SK-N-SH (cell line): ENCODE measurements at regions not wholly inside any gene's neighbourhood (a gene's known extent, or its start where the extent isn't known, plus 50 kb on each side); places are given as distances from the start of the nearest gene placed in this dataset.
"Not testable (repeated sequence)": the region's sequence is repeated elsewhere in the genome, so short reads cannot be mapped to it uniquely, and the experiment has no call there.

Experiments used
- CTCF ChIA-PET: fragments of 300-600, 350-600 bp; formaldehyde crosslinking; extraction: SDS; loops from one replicate; lab custom pipeline; 2021; lab: Yijun Ruan, JAX
- POLR2A ChIA-PET: fragments of 350-600 bp; sonication (Branson Sonifier 250); formaldehyde crosslinking; extraction: SDS; loops from one replicate; lab custom pipeline; 2020; ENCODE audit warnings: antibody characterized with exemption, inconsistent platforms; lab: Yijun Ruan, JAX
- DNase-seq: peaks from one replicate; pipeline ENCODE4 v3.0.0; 2012
- H2AFZ ChIP-seq: fragments of 200-600 bp; sonication (generic); 2 replicates; pipeline ENCODE4 v1.8.1; 2016; ENCODE audit warnings: antibody characterized with exemption, mild to moderate bottlenecking, low read depth
- H3F3A ChIP-seq: fragments of 200-600 bp; sonication (generic); replicated peaks from 2 replicates; pipeline ENCODE3; 2016; ENCODE audit warnings: antibody characterized with exemption, mild to moderate bottlenecking; ENCODE audit not compliant: insufficient read depth
- H3K27ac ChIP-seq, 2 experiments: fragments of 200-500 bp in 1 of 2; fragments of 200-600 bp in 1 of 2; sonication (Bioruptor generic) in 1 of 2; sonication (generic), shearing (Covaris generic) in 1 of 2; 2 replicates each; pipeline versions ENCODE4 v1.5.1 to v1.6.1; 2014 to 2016; ENCODE audit warnings: low read depth in 2 of 2, inconsistent platforms in 1 of 2, low read length in 1 of 2, mild to moderate bottlenecking in 1 of 2, mixed read lengths in 1 of 2
- H3K27me3 ChIP-seq: fragments of 200-600 bp; sonication (generic), shearing (Covaris generic); 2 replicates; pipeline ENCODE4 v1.6.1; 2016; ENCODE audit warnings: mixed run types; ENCODE audit not compliant: insufficient read depth
- H3K36me3 ChIP-seq, 2 experiments: fragments of 200-500 bp in 1 of 2; fragments of 200-600 bp in 1 of 2; sonication (Bioruptor generic) in 1 of 2; sonication (generic) in 1 of 2; replicated peaks in 1 of 2; 2 replicates each; pipeline versions ENCODE3 to v1.5.1; 2014 to 2016; ENCODE audit warnings: low read length in 1 of 2, mild to moderate bottlenecking in 1 of 2; ENCODE audit not compliant: insufficient read depth in 2 of 2, control insufficient read depth in 1 of 2
- H3K4me1 ChIP-seq, 2 experiments: fragments of 200-500 bp in 1 of 2; fragments of 200-600 bp in 1 of 2; sonication (Bioruptor generic) in 1 of 2; sonication (generic), shearing (Covaris generic) in 1 of 2; 2 replicates each; pipeline versions ENCODE4 v1.5.1 to v1.6.1; 2014 to 2016; ENCODE audit warnings: low read depth in 1 of 2, low read length in 1 of 2, mixed run types in 1 of 2; ENCODE audit not compliant: insufficient read depth in 2 of 2, control insufficient read depth in 1 of 2
- H3K4me2 ChIP-seq: fragments of 200-600 bp; sonication (generic), shearing (Covaris generic); 2 replicates; pipeline ENCODE4 v1.6.1; 2017; ENCODE audit warnings: mixed run types
- H3K4me3 ChIP-seq, 2 experiments: fragments of 200-500 bp in 1 of 2; fragments of 200-600 bp in 1 of 2; sonication (Bioruptor generic) in 1 of 2; sonication (generic), shearing (Covaris generic) in 1 of 2; 2 replicates each; pipeline versions ENCODE4 v1.5.1 to v1.8.1; 2014 to 2016; ENCODE audit warnings: low read depth in 2 of 2, inconsistent platforms in 1 of 2, low read length in 1 of 2, mild to moderate bottlenecking in 1 of 2, mixed read lengths in 1 of 2, moderate library complexity in 1 of 2
- H3K79me2 ChIP-seq: fragments of 200-600 bp; sonication (generic); 2 replicates; pipeline ENCODE4 v1.8.1; 2017; ENCODE audit warnings: mild to moderate bottlenecking; ENCODE audit not compliant: insufficient read depth
- H3K9ac ChIP-seq: fragments of 200-600 bp; sonication (generic); 2 replicates; pipeline ENCODE4 v1.6.1; 2017; ENCODE audit warnings: mixed run types
- H3K9me2 ChIP-seq: fragments of 200-600 bp; sonication (generic); 2 replicates; pipeline ENCODE4 v1.6.1; 2017; ENCODE audit warnings: mixed run types
- H3K9me3 ChIP-seq: fragments of 200-600 bp; sonication (generic); 2 replicates; pipeline ENCODE4 v1.6.1; 2017; ENCODE audit warnings: mixed run types, mild to moderate bottlenecking, moderate library complexity
- H4K20me1 ChIP-seq: fragments of 200-600 bp; sonication (generic); 2 replicates; pipeline ENCODE4 v1.6.1; 2017; ENCODE audit warnings: mild to moderate bottlenecking, mixed run types; ENCODE audit not compliant: insufficient read depth
- ELF1 ChIP-seq: IDR thresholded peaks from 2 replicates; pipeline ENCODE4 v1.4.0; 2012
- EP300 ChIP-seq, 2 experiments: IDR thresholded peaks; 2 replicates each; pipeline versions ENCODE4 v1.4.0 to v1.6.1; 2012; ENCODE audit warnings: borderline replicate concordance in 1 of 2, low read depth in 1 of 2, low read length in 1 of 2
- FOXJ3 ChIP-seq: sonication (generic); formaldehyde crosslinking; IDR thresholded peaks from 2 replicates; pipeline ENCODE4 v1.5.1; 2020; ENCODE audit warnings: mild to moderate bottlenecking, missing genetic modification reagents
- FOXM1 ChIP-seq: IDR thresholded peaks from 2 replicates; pipeline ENCODE4 v1.4.0; 2012; ENCODE audit warnings: low read depth, mild to moderate bottlenecking
- GABPA ChIP-seq: IDR thresholded peaks from 2 replicates; pipeline ENCODE4 v1.4.0; 2012; ENCODE audit warnings: low read depth, mild to moderate bottlenecking
- MXI1 ChIP-seq: IDR thresholded peaks from 2 replicates; pipeline ENCODE4 v1.6.1; 2012; ENCODE audit warnings: mild to moderate bottlenecking, low read depth, low read length, improper control_type of control experiment
- NFIC ChIP-seq: IDR thresholded peaks from 2 replicates; pipeline ENCODE4 v1.4.0; 2012; ENCODE audit warnings: borderline replicate concordance
- PBX3 ChIP-seq: IDR thresholded peaks from 2 replicates; pipeline ENCODE4; 2012
- POLR2AphosphoS5 ChIP-seq: IDR thresholded peaks from 2 replicates; pipeline ENCODE4 v1.6.1; 2012; ENCODE audit warnings: low read depth, low read length
- RAD21 ChIP-seq: IDR thresholded peaks from 2 replicates; pipeline ENCODE4 v1.6.1; 2012; ENCODE audit warnings: mild to moderate bottlenecking, low read length
- RCOR1 ChIP-seq: fragments of 150-350 bp; IDR thresholded peaks from 2 replicates; pipeline ENCODE4 v1.6.1; 2017; ENCODE audit warnings: antibody characterized with exemption, low read length
- SIN3A ChIP-seq: IDR thresholded peaks from 2 replicates; pipeline ENCODE4 v1.6.1; 2012; ENCODE audit warnings: low read depth, mild to moderate bottlenecking, low read length, moderate library complexity, borderline replicate concordance
- TEAD4 ChIP-seq: IDR thresholded peaks from 2 replicates; pipeline ENCODE4 v1.4.0; 2012; ENCODE audit warnings: mild to moderate bottlenecking, borderline replicate concordance; ENCODE audit not compliant: insufficient read depth
- WGBS: methylation state at CpG from one replicate; pipeline ENCODE4 v1.1.6; 2017; ENCODE audit warnings: low lambda C conversion rate; 5-methylcytosine and 5-hydroxymethylcytosine counted together
- TF ChIP-seq, protein P1 (sequence below): fragments of 150-350 bp; IDR thresholded peaks from 2 replicates; pipeline ENCODE4 v1.6.1; 2017; ENCODE audit warnings: antibody characterized with exemption, low read length, low read depth, borderline replicate concordance
- TF ChIP-seq, protein P2 (sequence below): fragments of 200-600 bp; sonication (generic); IDR thresholded peaks from 2 replicates; pipeline ENCODE4 v1.6.1; 2017; ENCODE audit warnings: antibody characterized with exemption, mild to moderate bottlenecking, moderate library complexity

- DNase-seq, H3K4me3 ChIP-seq, H3K27me3 ChIP-seq, H3K9ac ChIP-seq, H4K20me1 ChIP-seq, H3F3A ChIP-seq, CTCF ChIA-PET, H3K9me2 ChIP-seq, H3K36me3 ChIP-seq, H3K79me2 ChIP-seq, H2AFZ ChIP-seq, H3K4me1 ChIP-seq, POLR2A ChIA-PET, H3K9me3 ChIP-seq, H3K27ac ChIP-seq, H3K4me2 ChIP-seq: not testable (repeated sequence)
- 58% methylated on average over 7 of the region's 10 CpGs for WGBS
Measured at GRCh38 chr4:72929596-72930274, 139.8 kb downstream of the COX18 start.

DNA sequence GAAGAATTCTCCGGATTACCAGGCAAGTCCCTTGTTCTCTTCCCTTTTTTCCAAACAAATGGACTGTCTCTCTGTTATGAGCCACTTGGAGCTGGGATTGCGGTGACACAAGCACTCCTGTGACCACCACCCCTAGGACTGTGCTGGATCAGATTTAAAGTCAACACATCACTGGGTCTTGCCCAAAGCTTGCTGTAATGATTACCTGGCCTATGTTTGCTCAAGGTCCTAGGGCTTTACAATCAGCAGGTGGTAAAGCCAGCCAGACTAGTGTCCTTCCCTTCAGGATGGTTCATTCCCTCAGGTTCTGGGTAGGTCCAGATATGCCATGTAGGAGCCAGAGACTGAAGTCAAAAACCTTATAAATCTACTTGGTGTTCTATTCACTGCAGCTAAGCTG is 144.7 kb downstream of the COX18 start:
- no peaks in the 10 kb centered on the region for H3F3A ChIP-seq
- H3K27ac ChIP-seq = no peak overlapping the region
- H3K4me3 ChIP-seq = no peak overlapping the region
- DNase-seq = no peak
- CTCF ChIA-PET = interaction anchor here (1.1 kb wide), 1 partner anchor 11 kb away, joined by 3 read pairs; no protein-coding TSS in a partner anchor
- peaks cover 3% of the 10 kb centered on the region; the same call in 1 of the 2 replicates for H3K9me2 ChIP-seq
- no peak overlapping the region for H3K9ac ChIP-seq
- H3K27me3 ChIP-seq = no peaks in the 10 kb centered on the region
- no peaks in the 10 kb centered on the region for H3K4me1 ChIP-seq
- H4K20me1 ChIP-seq = no peaks in the 10 kb centered on the region
- 10% methylated on average over 2 of the region's 2 CpGs for WGBS
- H3K9me3 ChIP-seq = no peaks in the 10 kb centered on the region
- H3K4me2 ChIP-seq = no peak overlapping the region
- H2AFZ ChIP-seq = no peak overlapping the region
- H3K79me2 ChIP-seq = no peaks in the 10 kb centered on the region
- H3K36me3 ChIP-seq = no peaks in the 10 kb centered on the region
- TF ChIP-seq TEAD4 = no peak
- no peak for TF ChIP-seq SIN3A
- TF ChIP-seq, all 33 proteins: peak for 0
- POLR2A ChIA-PET = no interaction called here

DNA sequence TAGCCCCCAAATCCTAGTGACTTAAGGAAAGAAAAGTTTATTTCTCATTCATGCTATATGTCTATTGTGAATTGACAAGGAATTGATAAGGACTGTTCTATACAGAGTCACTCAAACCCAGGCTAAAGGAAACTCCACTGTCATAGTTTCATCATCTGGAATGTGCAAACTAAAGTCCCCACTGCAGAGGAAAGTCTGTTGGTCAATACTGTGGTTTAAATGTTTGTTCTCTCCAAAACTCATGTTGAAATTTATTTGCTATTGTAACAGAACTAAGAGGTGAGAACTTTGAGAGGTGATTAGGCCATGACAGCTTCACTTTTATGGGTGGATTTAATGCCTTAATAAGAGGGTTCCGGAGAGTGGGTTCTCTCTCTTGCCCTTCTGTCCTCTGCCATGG is 149.6 kb downstream of the COX18 start:
- Histone ChIP-seq H3K36me3 (no peaks in the 10 kb centered on the region), H3K27me3 (no peaks in the 10 kb centered on the region), H3K79me2 (no peaks in the 10 kb centered on the region), H4K20me1 (no peaks in the 10 kb centered on the region), H3F3A (no peaks in the 10 kb centered on the region), H2AFZ (0 out of 2 replicates have a peak overlapping the region, but pooled peaks have one; percentile 5), H3K4me2 (no peak overlapping the region), H3K9ac (no peak overlapping the region), H3K27ac (no peak overlapping the region), H3K4me3 (no peak overlapping the region), H3K4me1 (no peaks in the 10 kb centered on the region), H3K9me3 (no peaks in the 10 kb centered on the region), H3K9me2 (peaks cover 3% of the 10 kb centered on the region; the same call in 1 of the 2 replicates)
- ChIA-PET POLR2A (no interaction called here), CTCF (no interaction called here)
- DNase-seq = no peak
- no peak for TF ChIP-seq EP300 (IDR thresholded peaks at IDR 0.05; ENCODE audit: borderline replicate concordance in 1 of 2, low read depth in 1 of 2, low read length in 1 of 2)
- no peak for TF ChIP-seq RCOR1
- no peak for TF ChIP-seq NFIC
- TF ChIP-seq, protein P1, sequence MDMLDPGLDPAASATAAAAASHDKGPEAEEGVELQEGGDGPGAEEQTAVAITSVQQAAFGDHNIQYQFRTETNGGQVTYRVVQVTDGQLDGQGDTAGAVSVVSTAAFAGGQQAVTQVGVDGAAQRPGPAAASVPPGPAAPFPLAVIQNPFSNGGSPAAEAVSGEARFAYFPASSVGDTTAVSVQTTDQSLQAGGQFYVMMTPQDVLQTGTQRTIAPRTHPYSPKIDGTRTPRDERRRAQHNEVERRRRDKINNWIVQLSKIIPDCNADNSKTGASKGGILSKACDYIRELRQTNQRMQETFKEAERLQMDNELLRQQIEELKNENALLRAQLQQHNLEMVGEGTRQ = no peak
- no peak for TF ChIP-seq FOXJ3 (CRISPR knock-in tag)
- no peak for TF ChIP-seq POLR2AphosphoS5
- no peak for TF ChIP-seq ELF1
- no peak for TF ChIP-seq GABPA
- no peak for TF ChIP-seq PBX3
- no peak for TF ChIP-seq RAD21
- TF ChIP-seq, protein P2, sequence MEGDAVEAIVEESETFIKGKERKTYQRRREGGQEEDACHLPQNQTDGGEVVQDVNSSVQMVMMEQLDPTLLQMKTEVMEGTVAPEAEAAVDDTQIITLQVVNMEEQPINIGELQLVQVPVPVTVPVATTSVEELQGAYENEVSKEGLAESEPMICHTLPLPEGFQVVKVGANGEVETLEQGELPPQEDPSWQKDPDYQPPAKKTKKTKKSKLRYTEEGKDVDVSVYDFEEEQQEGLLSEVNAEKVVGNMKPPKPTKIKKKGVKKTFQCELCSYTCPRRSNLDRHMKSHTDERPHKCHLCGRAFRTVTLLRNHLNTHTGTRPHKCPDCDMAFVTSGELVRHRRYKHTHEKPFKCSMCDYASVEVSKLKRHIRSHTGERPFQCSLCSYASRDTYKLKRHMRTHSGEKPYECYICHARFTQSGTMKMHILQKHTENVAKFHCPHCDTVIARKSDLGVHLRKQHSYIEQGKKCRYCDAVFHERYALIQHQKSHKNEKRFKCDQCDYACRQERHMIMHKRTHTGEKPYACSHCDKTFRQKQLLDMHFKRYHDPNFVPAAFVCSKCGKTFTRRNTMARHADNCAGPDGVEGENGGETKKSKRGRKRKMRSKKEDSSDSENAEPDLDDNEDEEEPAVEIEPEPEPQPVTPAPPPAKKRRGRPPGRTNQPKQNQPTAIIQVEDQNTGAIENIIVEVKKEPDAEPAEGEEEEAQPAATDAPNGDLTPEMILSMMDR = no peak
- no peak for TF ChIP-seq FOXM1
- no peak for TF ChIP-seq MXI1
- TF ChIP-seq TEAD4 = no peak
- 50% methylated on average over 1 of the region's 1 CpG for WGBS
